GM19452 (cell line): ENCODE measurements at regions not wholly inside any gene's neighbourhood (a gene's known extent, or its start where the extent isn't known, plus 50 kb on each side); places are given as distances from the start of the nearest gene placed in this dataset.
"Not testable (repeated sequence)": the region's sequence is repeated elsewhere in the genome, so short reads cannot be mapped to it uniquely, and the experiment has no call there.

Experiments used
- ATAC-seq: cut with Tn5 transposase; IDR thresholded peaks from one replicate; pipeline ENCODE4 v1.9.1; 2021; ENCODE audit not compliant: unreplicated experiment

- ATAC-seq, result no peak
Observed at GRCh38 chr15:69855258-69856000, 242.3 kb downstream of the TLE3 start.

- ATAC-seq, result no peak
Observed at GRCh38 chr15:69857250-69857649, 240.5 kb downstream of the TLE3 start.

GRCh38 chr15:69857686-69858391, 239.9 kb downstream of the TLE3 start:
- no peak for ATAC-seq

GRCh38 chr15:69858456-69858855, 239.3 kb downstream of the TLE3 start:
- no peak for ATAC-seq

- no peak for ATAC-seq
Observed at GRCh38 chr15:69859866-69860265, 237.9 kb downstream of the TLE3 start.

GRCh38 chr15:69860321-69860720, 237.4 kb downstream of the TLE3 start:
- no peak for ATAC-seq

GRCh38 chr15:69860921-69861320, 236.8 kb downstream of the TLE3 start:
- ATAC-seq, result no peak

GRCh38 chr15:69861331-69862171, 236.2 kb downstream of the TLE3 start:
- no peak for ATAC-seq

- ATAC-seq, result no peak
Observed at GRCh38 chr15:69862540-69862939, 235.2 kb downstream of the TLE3 start.

GRCh38 chr15:69863446-69863845, 234.3 kb downstream of the TLE3 start:
- ATAC-seq, result no peak

- ATAC-seq, result no peak
Observed at GRCh38 chr15:69865369-69865768, 232.3 kb downstream of the TLE3 start.

GRCh38 chr15:69868756-69869155, 229.0 kb downstream of the TLE3 start:
- ATAC-seq, result no peak

- no peak for ATAC-seq
Observed at GRCh38 chr15:69869291-69869690, 228.4 kb downstream of the TLE3 start.

GRCh38 chr15:69869881-69870505, 227.7 kb downstream of the TLE3 start:
- ATAC-seq, result no peak

- no peak for ATAC-seq
Observed at GRCh38 chr15:69871511-69872134, 226.1 kb downstream of the TLE3 start.

GRCh38 chr15:69873807-69874206, 223.9 kb downstream of the TLE3 start:
- ATAC-seq, result no peak

GRCh38 chr15:69874321-69874720, 223.4 kb downstream of the TLE3 start:
- no peak for ATAC-seq

- ATAC-seq, result no peak
Observed at GRCh38 chr15:69876064-69876940, 221.4 kb downstream of the TLE3 start.

GRCh38 chr15:69879963-69880362, 217.8 kb downstream of the TLE3 start:
- not testable (repeated sequence) for ATAC-seq
